Pancreas (tissue), 10 donors: ENCODE measurements at regions not wholly inside any gene's neighbourhood (a gene's known extent, or its start where the extent isn't known, plus 50 kb on each side); places are given as distances from the start of the nearest gene placed in this dataset.

ENCODE experiments used
- ATAC-seq, 4 donors: fragments of 200-7000 bp; cut with Tn5 transposase; one replicate each; pipeline versions ENCODE4 v1.8.0 to v1.9.1; 2020; ENCODE audit warnings: mild to moderate bottlenecking in 4 of 4, moderate library complexity in 4 of 4
- DNase-seq, 6 donors: peaks; one replicate each; pipeline ENCODE4 v3.0.0-alpha.2; 2020
- FAIRE-seq: peaks from 2 replicates; lab custom pipeline; 2012; peaks lifted over from hg19 to GRCh38; lab: Jason Lieb, UNC
- H3K27ac ChIP-seq, 4 donors: fragments of 200-600 bp; sonication (generic); 1 replicate in 3 of 4; 2 replicates in 1 of 4; pipeline versions ENCODE4 v1.5.0 to v1.8.0; 2020
- H3K27me3 ChIP-seq, 4 donors: fragments of 200-600 bp; one replicate each; pipeline ENCODE4 v1.8.0; 2021
- H3K36me3 ChIP-seq, 3 donors: fragments of 200-600 bp; sonication (generic) in 1 of 3; one replicate each; pipeline versions ENCODE4 v1.5.0 to v1.8.0; 2020 to 2021
- H3K4me1 ChIP-seq, 3 donors: fragments of 200-600 bp; one replicate each; pipeline ENCODE4 v1.8.0; 2021
- H3K4me3 ChIP-seq, 4 donors: fragments of 200-600 bp; sonication (generic) in 2 of 4; one replicate each; pipeline versions ENCODE4 v1.5.0 to v1.8.0; 2020 to 2021
- H3K9me3 ChIP-seq, 4 donors: fragments of 200-600 bp; one replicate each; pipeline ENCODE4 v1.8.0; 2021
- WGBS, 2 donors: extraction: QIAGEN DNeasy Blood & Tissue Kit; methylation state at CpG; one replicate each; pipeline ENCODE4 v1.1.7; 2013; 5-methylcytosine and 5-hydroxymethylcytosine counted together
- intact Hi-C, 3 donors: fragments of 100-400 bp; cut with DNase I; formaldehyde crosslinking; loops; one replicate each; pipeline versions ENCODE4 v1.11.1 to v1.14.2; 2022
- TF ChIP-seq, protein P1 (sequence below), 4 donors: fragments of 200-600 bp; sonication (generic) in 3 of 4; IDR thresholded peaks; one replicate each; pipeline versions ENCODE4 v1.5.0 to v1.8.0; 2021; ENCODE audit warnings: antibody characterized with exemption in 4 of 4
- donor health status: healthy with polysubstance abuse.
- donor health status: DM: no; HTN: no; CAD: no; lungs with moderate emphysema.
- donor health status: DM: no; HTN: no; CAD: no.
- donor health status: control.
- donor health status: control.
- donor health status: Bipolar disorder and iron deficiency.
- donor health status: DM: yes; HTN: yes; CAD: no.
- donor health status: DM: no; HTN: no; CAD: no.
- donor health status: DM: no; HTN: no; CAD: no.
- donor health status: DM: yes; HTN: yes; CAD: no.

GRCh38 chr7:156122752-156123354 lies 310.6 kb upstream of the SHH start:
- H3K4me3 ChIP-seq, result no peak overlapping the region
- intact Hi-C loops, result no loop called here
- FAIRE-seq (no peak), DNase-seq (no peak), ATAC-seq (no peak)
- no peaks in the 10 kb centered on the region for H3K9me3 ChIP-seq
- no peaks in the 10 kb centered on the region for H3K4me1 ChIP-seq
- no peak overlapping the region for H3K27ac ChIP-seq
- WGBS, 2 donors, result 61 to 78% methylated on average over 23 of the region's 23 CpGs
- TF ChIP-seq, protein P1, sequence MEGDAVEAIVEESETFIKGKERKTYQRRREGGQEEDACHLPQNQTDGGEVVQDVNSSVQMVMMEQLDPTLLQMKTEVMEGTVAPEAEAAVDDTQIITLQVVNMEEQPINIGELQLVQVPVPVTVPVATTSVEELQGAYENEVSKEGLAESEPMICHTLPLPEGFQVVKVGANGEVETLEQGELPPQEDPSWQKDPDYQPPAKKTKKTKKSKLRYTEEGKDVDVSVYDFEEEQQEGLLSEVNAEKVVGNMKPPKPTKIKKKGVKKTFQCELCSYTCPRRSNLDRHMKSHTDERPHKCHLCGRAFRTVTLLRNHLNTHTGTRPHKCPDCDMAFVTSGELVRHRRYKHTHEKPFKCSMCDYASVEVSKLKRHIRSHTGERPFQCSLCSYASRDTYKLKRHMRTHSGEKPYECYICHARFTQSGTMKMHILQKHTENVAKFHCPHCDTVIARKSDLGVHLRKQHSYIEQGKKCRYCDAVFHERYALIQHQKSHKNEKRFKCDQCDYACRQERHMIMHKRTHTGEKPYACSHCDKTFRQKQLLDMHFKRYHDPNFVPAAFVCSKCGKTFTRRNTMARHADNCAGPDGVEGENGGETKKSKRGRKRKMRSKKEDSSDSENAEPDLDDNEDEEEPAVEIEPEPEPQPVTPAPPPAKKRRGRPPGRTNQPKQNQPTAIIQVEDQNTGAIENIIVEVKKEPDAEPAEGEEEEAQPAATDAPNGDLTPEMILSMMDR (IDR thresholded peaks at IDR 0.05), result no peak
- H3K36me3 ChIP-seq, result no peaks in the 10 kb centered on the region
- H3K27me3 ChIP-seq, result no peaks in the 10 kb centered on the region

DNA sequence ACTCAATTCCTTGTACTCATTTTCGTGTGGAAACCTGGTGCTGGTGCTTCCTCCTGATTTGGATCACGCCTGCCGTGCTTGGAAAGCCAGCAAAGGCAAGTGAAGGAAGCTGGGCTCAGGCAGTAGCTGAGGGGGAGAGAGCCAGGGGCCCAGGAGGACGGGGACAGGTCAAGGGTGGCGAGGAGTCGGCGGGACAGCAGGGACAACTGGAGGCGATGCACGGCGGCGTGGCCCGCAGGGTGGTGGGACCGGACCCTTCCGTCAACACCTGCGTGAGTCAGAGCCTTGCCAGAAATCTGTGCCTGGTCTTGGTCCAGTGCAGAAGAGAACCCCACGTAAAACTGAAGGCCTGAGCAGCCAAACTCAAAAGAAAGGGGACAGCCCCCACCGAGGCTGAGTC lies 309.7 kb upstream of the SHH start:
- no peak overlapping the region for H3K27ac ChIP-seq
- H3K4me1 ChIP-seq, result no peaks in the 10 kb centered on the region
- ATAC-seq, result no peak
- H3K36me3 ChIP-seq, result no peaks in the 10 kb centered on the region
- WGBS, 2 donors, result 79 to 92% methylated on average over 17 of the region's 17 CpGs
- no peaks in the 10 kb centered on the region for H3K9me3 ChIP-seq
- no peak for FAIRE-seq
- no peak for DNase-seq
- intact Hi-C loops, result no loop called here
- no peak overlapping the region for H3K4me3 ChIP-seq
- TF ChIP-seq, protein P1 (IDR thresholded peaks at IDR 0.05), result no peak
- no peaks in the 10 kb centered on the region for H3K27me3 ChIP-seq

DNA sequence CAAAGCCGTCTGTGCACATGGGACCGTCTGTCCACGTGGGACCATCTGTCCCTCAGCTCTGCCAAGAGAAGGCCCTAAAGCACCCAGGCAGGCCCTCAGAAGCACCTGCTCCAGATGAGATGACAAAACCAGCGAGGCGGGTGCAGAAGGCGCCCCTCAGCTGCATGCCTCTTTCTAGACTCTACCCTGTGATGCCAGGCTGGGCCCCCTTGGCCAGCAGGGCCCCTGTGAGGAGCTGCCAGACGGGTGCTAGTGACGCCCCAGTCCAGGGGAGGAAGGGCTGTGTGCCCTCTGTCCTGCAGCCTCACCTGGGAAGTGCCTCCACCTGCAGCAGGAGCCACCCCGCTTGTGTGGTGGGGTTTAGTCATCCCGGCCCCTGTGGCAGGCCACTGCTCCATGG lies 309.2 kb upstream of the SHH start:
- Histone ChIP-seq H3K4me3 (no peak overlapping the region), H3K9me3 (no peaks in the 10 kb centered on the region), H3K4me1 (no peaks in the 10 kb centered on the region), H3K27me3 (no peaks in the 10 kb centered on the region), H3K36me3 (no peaks in the 10 kb centered on the region), H3K27ac (no peak overlapping the region)
- ATAC-seq, result no peak
- DNase-seq, result no peak
- intact Hi-C loops, result no loop called here
- FAIRE-seq, result no peak
- TF ChIP-seq, protein P1 (IDR thresholded peaks at IDR 0.05), result no peak
- 68 to 90% methylated on average over 8 to 10 of the region's 10 CpGs for WGBS, 2 donors

GRCh38 chr7:156120552-156120951 lies 308.3 kb upstream of the SHH start:
- Histone ChIP-seq H3K4me3 (no peak overlapping the region), H3K27me3 (no peaks in the 10 kb centered on the region), H3K36me3 (no peaks in the 10 kb centered on the region), H3K27ac (no peak overlapping the region), H3K9me3 (no peaks in the 10 kb centered on the region), H3K4me1 (no peaks in the 10 kb centered on the region)
- no peak for ATAC-seq
- no peak for FAIRE-seq
- TF ChIP-seq, protein P1 (IDR thresholded peaks at IDR 0.05), result no peak
- no peak for DNase-seq
- intact Hi-C loops, result no loop called here
- WGBS, 2 donors, result 78 to 87% methylated on average over 17 of the region's 17 CpGs

GRCh38 chr7:156119771-156120170 lies 307.5 kb upstream of the SHH start:
- H3K9me3 ChIP-seq, result no peaks in the 10 kb centered on the region
- WGBS, 2 donors, result 74 to 85% methylated on average over 6 of the region's 6 CpGs
- no peaks in the 10 kb centered on the region for H3K36me3 ChIP-seq
- H3K4me3 ChIP-seq, result no peak overlapping the region
- intact Hi-C loops, result no loop called here
- FAIRE-seq (no peak), DNase-seq (no peak), ATAC-seq (no peak)
- TF ChIP-seq, protein P1 (IDR thresholded peaks at IDR 0.05), result no peak
- no peaks in the 10 kb centered on the region for H3K27me3 ChIP-seq
- no peaks in the 10 kb centered on the region for H3K4me1 ChIP-seq
- no peak overlapping the region for H3K27ac ChIP-seq
